GM19328 (cell line): ENCODE measurements at regions not wholly inside any gene's neighbourhood (a gene's known extent, or its start where the extent isn't known, plus 50 kb on each side); places are given as distances from the start of the nearest gene placed in this dataset.

Source experiments
- ATAC-seq: cut with Tn5 transposase; IDR thresholded peaks from one replicate; pipeline ENCODE4 v1.9.1; 2021; ENCODE audit warnings: mild to moderate bottlenecking, moderate library complexity; ENCODE audit not compliant: unreplicated experiment

DNA sequence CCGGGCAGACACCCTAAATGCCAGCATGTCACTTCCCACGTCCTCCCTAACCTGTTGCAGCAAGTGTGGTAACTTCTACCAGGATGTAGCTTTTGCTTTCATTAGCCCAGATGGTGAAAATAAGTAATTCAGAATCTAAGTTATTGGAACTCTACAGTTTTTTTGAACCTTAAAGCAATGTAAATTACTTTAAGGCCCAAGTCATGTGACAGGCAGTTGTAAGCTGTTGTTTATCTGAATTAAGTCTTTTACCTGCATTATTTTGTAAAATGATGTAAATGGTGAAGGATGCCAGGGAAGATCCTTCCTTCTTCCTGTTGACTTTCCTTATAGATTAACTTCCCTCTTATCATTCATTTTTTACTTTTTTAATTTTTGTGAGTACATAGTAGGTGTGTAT lies 670.2 kb downstream of the SEMA5A start:
- no peak for ATAC-seq

DNA sequence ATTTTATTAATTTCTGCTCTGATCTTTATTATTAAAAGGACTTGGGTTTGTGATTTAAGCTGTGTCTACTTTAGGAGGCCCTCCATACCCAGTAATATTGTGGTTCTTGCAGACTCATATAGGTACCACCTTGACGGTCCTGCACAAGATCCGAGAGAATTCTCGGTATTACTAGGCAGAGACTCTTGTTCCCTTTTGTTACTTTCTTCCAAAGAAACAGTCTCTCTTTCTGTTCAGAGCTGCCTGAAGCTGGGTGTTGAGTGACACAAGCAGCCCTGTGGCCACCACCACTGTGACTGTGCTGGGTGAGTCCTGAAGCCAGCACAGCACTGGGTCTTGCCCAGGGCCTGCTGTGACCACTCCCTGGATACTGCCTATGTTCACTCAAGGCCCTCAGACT lies 666.6 kb downstream of the SEMA5A start:
- no peak for ATAC-seq

DNA sequence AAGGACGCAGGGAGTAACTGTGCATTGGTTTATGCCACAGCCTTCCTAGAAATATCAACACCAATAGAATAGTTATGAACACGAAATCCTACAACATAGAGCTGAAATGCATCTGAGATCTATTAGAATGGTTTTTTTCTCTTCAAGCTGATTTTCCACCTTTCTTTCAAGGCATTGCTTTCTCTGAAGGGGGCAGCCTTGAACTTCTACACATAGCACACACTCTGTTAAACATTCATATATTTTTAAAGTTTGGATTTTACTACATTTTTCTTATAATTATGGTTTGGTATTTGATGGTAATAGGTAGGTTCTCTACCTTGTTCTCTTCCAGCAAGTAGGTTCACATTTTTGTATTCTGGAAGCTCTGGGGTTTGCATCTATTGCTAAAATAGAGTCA lies 661.8 kb downstream of the SEMA5A start:
- ATAC-seq = no peak

DNA sequence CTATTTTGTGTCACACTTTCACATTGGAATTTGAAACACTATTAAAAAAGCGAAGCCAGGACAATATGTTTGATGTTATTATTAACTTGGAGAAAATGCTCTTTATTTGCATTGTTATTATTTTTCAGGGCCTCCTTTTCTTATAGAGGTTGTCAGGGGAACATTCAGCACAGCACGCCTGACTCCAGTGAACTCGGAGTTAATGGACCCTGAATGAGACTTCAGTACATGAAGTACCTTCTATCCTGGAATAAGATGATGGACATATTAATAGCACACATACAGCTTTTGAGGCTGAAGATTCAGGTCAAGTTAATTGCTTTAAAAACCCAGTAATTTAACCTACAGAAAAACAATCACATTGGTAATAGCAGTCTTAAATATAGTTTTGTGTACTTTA lies 652.9 kb downstream of the SEMA5A start:
- no peak for ATAC-seq

DNA sequence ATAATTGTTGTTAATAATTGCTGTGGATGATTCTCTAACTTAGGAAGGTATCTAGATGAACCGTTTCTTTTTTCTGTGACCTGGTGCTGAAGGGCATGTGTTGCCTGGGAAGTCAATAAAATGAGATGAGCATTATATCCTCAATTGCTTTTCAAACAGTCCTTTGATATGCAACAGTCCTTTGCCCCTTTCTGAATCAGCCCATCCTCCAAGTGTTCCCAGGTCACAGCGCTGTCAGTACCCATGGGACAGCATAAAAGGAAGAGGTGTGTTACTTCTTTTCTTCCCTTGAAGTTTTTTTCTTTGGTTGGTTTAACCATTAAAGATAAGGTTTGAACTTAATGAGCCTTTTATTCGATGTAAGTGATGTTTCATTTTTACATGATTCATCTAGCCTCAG lies 651.8 kb downstream of the SEMA5A start:
- no peak for ATAC-seq

DNA sequence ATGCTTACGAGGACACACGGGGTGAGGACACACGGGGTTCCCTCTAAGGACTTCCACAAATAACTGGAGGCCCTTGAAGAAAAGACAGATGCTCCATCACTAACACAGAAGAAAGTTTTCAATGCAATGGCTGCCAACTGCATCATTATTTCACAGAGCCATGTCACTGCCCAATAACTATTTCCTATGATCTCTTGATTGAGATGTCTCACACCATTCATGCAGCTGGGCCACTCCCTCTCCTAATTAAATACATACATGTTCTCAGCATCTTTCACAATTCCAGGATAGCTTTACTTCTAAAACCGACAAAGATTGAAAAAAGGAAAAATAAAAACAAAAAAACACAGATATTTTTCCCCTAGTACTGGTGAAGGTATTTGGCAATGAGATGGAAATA lies 650.8 kb downstream of the SEMA5A start:
- no peak for ATAC-seq

DNA sequence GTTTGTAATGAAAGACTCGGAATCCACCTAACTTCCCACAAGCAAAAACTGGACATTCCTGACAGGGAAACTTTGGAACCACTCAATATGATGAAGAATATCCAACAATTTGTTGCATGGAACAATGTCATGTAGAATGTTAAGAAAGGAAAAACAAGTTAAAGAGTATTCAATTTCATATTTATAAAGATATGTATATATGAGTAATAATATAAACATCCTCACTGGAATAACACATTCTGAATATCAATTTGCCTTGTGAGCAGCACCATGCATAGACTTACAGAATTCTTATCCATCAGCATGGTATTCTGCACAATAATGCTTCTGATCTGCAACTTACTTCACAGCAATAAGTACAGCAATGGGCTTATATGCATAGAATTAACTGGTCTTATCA lies 650.3 kb downstream of the SEMA5A start:
- ATAC-seq = no peak

DNA sequence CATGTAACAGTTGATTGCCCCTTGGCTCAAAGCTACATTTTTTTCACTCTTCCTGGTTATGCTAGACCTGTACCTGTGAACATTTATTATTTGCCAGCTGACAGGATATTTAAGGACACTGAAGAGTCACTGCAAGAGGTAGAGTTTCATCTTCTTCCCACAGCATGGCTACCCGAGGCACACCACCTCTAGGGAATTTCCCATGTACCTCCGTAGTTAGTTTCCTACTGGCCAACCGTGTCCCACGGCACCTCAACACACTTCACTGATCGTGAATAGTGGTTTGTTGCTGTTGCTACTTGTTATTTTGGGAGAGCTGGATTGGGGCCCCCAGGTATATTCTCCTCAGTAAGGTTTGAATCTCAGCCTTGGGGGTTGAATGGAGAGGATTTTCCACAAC lies 648.6 kb downstream of the SEMA5A start:
- no peak for ATAC-seq

DNA sequence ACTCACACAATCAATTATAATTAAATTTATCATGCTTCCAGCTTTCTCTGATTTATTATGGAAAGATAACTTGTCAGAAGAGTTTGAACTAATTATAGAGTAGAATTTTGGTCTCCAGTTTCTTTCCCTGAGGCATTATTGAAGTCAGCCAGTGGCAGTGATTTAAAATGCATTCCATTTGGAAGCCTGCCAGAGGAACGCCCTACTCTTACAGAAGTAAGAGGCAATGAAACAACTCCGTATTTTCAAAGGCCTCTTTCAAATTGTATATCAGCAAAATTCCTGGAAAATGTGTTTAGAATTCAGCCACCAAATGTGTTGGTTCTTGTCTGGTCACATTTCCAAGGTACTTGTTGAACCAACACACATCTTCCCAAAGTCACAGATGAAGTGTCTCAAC lies 640.9 kb downstream of the SEMA5A start:
- no peak for ATAC-seq

DNA sequence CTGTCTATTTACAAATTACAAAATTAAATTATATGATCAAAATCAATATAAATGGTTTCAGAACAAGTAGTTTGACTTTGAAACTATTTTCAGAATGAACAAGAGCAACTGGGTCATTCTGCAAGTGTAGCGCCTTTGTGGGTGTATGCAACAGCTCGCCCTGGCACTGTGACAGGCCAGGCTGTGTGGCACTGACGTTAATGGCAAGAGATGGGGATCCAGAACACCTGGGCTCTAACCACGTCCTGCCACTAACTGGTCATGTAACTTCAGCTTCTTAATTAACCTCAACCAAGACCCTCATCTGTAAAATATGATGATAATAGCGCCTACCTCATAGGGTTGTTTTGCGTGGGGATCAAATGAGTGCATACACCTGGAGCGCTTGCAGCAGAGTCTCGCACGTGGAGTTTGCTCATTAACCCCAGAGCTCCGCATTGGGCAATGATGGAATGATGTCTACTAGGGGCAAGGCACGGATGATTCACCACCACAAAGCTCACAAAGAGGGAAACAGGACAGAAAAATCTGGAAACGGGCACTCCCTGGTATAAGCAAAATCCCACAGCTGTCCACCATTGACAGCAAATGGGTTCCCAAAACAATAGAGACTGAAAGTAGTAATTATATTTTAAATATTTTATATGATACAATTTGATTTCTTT lies 639.4 kb downstream of the SEMA5A start:
- no peak for ATAC-seq

DNA sequence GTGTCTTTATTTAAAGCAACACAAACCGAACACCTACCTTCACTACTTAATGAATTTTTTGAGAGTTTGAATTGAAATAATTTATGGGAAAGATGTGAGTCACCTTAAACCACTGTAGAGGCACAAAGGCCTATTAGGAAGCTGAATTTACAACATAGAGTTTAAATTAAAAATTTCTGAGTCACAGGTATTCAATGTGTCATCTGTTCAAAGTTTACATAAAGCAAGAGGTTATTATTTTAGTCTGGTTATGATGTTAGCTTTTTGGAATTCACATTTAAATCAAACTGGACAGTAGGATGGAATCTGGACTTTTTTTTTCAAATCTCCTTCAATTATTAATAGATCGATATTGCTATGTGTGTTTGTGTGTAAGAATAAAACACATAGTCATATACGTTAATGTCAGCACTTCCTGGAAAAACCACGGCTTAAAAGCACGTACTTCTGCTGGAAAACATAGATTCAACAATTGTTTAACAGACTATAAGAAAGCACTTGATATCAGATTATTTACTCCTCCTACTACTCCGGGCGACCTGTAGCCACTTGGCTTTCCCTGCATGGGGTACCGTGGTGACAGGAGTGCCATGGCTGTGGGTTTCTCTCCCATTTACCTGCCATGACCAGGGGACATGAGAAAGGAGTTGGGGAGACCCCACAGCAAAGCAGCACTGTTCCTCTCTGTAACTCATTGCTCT lies 638.6 kb downstream of the SEMA5A start:
- ATAC-seq = no peak

DNA sequence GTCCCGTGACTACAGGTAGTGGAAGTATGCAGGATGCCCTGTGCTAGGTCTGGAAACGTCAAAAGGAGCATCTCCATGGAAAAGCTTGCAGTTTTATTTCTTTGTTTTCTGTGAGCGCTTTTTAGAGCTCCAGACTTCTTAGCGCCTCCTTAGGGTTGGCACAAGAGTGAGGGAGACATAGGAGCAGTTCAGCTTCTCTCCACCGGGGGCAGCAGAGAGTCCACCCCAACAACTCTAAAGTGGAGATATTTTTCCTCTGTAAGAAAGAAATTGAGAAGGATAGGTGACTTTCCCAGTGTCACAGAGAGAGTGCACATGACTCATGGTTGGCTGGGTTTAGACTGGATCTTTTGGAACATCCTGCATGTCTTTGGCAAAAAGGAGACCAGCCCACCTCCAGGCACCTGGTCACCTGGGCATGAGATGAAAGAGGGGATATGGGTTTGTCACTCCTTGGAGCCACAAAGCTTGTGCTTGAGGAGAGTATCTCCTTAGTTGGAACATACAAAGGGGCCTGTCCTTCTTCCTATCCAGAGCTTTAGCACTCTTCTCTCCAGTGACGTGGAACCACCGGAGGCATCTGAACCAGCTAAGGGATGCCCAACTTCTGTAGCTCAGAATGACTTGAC lies 637.7 kb downstream of the SEMA5A start:
- ATAC-seq = peak; percentile 76

DNA sequence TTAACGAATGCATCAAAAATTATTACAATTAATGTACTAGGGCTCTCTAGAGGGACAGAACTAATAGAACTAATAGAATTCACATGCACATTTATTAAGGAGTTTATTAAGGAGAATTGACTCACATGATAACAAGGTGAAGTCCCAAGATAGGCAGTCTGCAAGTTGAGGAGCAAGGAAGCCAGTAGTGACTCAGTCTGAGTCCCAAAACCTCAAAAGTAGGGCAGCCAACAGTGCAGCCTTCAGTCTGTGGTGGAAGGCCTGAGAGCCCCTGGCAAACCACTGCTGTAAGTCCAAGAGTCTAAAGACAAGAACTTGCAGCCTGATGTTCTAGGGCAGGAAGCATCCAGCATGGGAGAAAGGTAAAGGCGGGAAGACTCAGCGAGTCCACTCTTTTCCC lies 633.8 kb downstream of the SEMA5A start:
- no peak for ATAC-seq

DNA sequence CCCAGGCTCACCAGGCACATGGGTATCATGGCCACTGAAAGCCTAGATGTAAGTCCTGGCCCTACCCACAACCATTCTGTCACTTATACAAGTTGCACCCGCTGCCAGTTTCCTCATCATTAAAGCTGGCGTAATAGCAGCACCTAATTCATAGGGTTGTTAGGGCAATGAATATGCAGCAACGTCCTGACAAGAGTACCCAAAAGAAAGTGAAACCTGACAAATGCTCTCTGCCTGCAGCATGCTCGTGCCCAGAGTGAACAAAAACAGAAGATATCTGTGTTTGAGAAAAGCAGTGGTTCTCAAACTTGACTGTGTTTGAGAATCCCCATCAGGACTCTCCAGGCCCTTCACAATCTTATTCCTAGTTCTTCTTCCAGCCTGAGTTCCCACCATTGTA lies 632.4 kb downstream of the SEMA5A start:
- ATAC-seq = no peak

DNA sequence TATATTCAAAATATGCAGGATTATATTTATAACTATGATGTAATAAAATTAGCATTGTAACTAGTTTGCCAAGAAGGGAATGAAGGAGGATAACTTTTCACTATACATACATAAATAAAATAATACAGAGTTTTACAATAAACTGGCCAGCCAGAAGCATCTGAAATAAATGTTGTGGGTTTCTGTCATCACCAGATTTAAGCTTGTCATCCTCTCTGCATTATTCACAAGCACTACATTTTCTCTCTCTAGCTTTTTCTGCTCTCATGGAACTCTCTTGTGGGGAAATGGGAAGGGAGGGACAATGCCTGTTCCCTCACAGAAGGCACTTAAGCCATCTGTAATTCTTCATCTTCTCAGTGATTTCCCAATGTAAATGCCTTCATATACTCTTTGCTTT lies 626.8 kb downstream of the SEMA5A start:
- no peak for ATAC-seq

DNA sequence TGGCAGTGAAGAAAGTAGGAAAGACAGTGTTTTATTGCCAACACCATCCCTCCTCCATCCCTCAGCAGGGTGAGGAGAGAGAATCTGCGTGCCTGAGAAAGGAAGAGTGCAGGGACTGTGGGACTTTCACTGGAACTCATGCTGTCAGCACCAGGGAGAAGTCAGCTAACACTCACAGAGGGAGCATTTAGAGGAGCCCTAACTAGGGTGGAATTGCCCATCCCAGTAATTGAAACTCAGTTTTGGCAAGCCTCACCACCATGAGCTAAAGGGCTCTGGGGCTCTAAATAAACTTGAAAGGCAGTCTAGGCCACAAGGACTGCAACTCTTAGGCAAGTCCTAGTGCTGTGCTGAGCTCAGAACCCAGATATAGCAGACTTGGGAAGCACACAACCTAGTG lies 622.3 kb downstream of the SEMA5A start:
- no peak for ATAC-seq

DNA sequence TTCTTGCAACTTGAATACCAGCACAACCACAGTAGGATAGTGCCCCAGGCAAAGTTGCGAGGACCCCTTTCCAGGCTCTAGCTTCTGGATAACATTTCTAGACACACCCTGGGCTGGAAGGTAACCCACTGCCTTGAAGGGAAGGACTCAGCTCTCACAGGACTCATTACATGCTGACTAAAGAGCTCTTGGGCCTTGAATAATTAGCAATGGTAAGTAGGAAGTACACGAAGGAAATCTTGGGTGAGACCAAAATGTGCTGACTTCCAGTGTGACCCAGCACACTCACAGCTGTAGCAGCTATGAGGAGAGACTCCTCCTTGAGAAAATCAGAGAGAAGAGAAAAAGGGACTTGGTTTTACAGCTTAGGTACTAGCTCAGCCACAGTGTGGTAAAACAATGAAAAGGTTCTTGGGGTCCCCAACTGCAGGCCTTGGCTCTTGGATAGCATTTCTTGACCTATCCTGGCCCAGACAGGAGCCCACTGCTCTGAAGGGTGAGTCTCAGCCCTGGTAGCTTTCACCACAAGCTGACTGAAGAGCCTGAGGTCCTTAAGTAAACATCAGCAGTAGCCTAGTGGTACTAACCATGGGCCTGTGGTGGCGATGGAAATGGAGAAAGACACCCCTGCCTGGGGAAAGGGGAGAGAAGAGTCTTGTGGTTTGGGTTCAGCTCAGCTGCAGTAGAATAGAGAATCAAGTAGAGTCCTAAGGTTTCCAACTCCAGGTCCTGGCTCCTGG lies 621.7 kb downstream of the SEMA5A start:
- ATAC-seq = no peak

DNA sequence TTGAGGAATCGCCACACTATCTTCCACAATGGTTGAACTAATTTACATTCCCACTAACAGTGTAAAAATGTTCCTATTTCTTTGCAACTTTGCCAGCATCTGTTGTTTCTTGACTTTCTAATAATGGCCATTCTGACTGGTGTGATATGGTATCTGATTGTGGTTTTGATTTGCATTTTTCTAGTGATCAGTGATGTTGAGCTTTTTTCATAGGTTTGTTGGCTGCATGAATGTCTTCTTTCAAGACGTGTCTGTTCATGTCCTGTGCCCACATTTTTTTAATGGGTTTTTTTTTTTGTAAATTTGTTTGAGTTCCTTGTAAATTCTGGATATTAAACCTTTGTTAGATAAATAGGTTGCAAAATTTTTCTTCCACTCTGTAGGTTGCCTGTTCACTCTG lies 615.9 kb downstream of the SEMA5A start:
- no peak for ATAC-seq

DNA sequence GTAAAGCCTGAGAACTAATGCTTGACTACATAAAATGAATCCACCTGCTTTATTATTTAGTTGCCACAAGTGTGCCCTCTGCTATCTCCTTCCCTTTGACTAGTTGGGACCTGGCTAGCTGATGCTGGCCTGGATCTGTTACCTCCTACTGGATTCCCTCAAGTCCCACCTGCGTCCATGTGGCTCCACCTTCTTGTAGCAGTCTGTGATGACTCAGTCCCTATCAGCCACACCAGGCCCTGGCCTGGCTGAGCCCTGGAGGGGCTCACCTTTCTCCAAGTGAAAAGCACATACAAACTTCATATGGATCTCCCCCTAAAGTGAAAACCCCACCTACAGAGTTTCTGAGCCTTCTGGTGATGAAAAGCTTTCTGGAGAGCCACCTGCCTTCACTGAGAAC lies 611.4 kb downstream of the SEMA5A start:
- ATAC-seq = no peak

DNA sequence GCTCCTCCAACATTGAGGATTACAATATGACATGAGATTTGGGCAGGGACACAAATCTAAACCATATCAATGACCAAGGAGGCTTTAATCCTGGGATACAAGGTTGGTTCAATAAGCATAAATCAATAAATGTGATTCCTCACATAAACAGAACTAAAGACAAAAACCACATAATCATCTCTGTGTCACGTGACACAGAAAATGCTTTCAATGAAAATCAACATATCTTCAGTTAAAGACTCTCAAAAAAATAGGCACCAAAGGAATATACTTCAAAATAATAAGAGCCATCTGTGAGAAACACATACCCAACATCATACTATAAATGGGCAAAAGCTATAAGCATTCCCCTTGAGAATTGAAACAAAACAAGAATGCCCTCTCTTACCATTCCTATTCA lies 604.9 kb downstream of the SEMA5A start:
- ATAC-seq = no peak

DNA sequence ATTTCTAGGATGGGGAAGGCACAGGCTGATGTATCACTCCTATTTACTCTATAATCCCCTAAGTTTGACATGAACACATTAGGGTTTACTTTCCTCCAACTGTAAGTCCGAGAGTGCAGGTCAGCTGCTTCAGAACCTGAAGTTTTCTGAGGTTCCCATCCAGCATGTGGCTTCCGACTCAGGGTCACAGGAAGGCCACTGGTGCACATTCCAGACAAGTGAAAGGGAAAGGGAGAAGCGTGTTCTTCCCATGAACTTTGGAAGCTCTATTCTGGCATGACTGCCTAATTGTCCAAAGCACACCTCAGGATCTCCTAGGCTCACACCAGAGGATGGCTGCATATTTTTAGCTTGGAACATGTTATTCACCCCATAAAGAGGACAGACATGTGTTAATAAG lies 602.6 kb downstream of the SEMA5A start:
- ATAC-seq = no peak

DNA sequence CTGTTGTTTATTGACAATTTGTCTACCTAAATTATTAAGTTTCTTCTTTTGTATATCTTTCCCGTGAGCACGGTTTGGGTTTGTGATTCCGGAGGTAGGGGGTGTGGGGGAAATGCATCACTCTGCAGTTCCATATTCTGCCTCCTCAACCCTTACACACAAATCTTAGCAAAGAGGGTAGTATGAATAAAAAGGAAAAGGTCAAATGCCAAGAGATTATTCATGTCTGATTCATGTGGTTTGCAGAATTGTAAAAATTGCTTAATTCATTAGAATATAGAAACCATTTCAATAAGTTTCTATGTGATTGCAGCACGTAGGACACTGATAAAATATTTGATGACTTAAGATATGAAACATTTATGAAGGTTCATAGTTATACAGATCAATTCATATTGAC lies 601.9 kb downstream of the SEMA5A start:
- ATAC-seq = no peak
